GM18861 (cell line): ENCODE measurements at regions not wholly inside any gene's neighbourhood (a gene's known extent, or its start where the extent isn't known, plus 50 kb on each side); places are given as distances from the start of the nearest gene placed in this dataset.
"Not testable (repeated sequence)": the region's sequence is repeated elsewhere in the genome, so short reads cannot be mapped to it uniquely, and the experiment has no call there.

ENCODE experiments used
- ATAC-seq: cut with Tn5 transposase; IDR thresholded peaks from one replicate; pipeline ENCODE4 v1.9.1; 2021; ENCODE audit not compliant: unreplicated experiment

- no peak for ATAC-seq
These were observed 148.6 kb upstream of the ELL2 start for GRCh38 chr5:96110300-96110699.

GRCh38 chr5:96108629-96109028 is 147.0 kb upstream of the ELL2 start:
- ATAC-seq, result not testable (repeated sequence)

GRCh38 chr5:96103829-96104228 is 142.2 kb upstream of the ELL2 start:
- not testable (repeated sequence) for ATAC-seq

- no peak for ATAC-seq
These were observed 139.9 kb upstream of the ELL2 start for GRCh38 chr5:96101358-96102089.

- ATAC-seq, result not testable (repeated sequence)
These were observed 135.8 kb upstream of the ELL2 start for GRCh38 chr5:96097488-96097887.

GRCh38 chr5:96096724-96097123 is 135.1 kb upstream of the ELL2 start:
- no peak for ATAC-seq

- no peak for ATAC-seq
These were observed 133.3 kb upstream of the ELL2 start for GRCh38 chr5:96094904-96095303.

GRCh38 chr5:96093890-96094381 is 132.3 kb upstream of the ELL2 start:
- no peak for ATAC-seq

GRCh38 chr5:96093340-96093739 is 131.7 kb upstream of the ELL2 start:
- no peak for ATAC-seq

GRCh38 chr5:96091874-96092273 is 130.2 kb upstream of the ELL2 start:
- ATAC-seq, result no peak

- ATAC-seq, result no peak
These were observed 128.6 kb upstream of the ELL2 start for GRCh38 chr5:96090215-96090614.

- ATAC-seq, result no peak
These were observed 127.3 kb upstream of the ELL2 start for GRCh38 chr5:96088706-96089498.

GRCh38 chr5:96087939-96088338 is 126.3 kb upstream of the ELL2 start:
- no peak for ATAC-seq

GRCh38 chr5:96084874-96085506 is 123.3 kb upstream of the ELL2 start:
- ATAC-seq, result no peak

GRCh38 chr5:96083361-96083881 is 121.8 kb upstream of the ELL2 start:
- no peak for ATAC-seq

- no peak for ATAC-seq
These were observed 119.7 kb upstream of the ELL2 start for GRCh38 chr5:96081276-96081858.

- no peak for ATAC-seq
These were observed 118.9 kb upstream of the ELL2 start for GRCh38 chr5:96080557-96080956.

GRCh38 chr5:96079962-96080361 is 118.3 kb upstream of the ELL2 start:
- no peak for ATAC-seq

- ATAC-seq, result no peak
These were observed 117.4 kb upstream of the ELL2 start for GRCh38 chr5:96079075-96079474.

- no peak for ATAC-seq
These were observed 114.8 kb upstream of the ELL2 start for GRCh38 chr5:96076451-96076850.
